Activated T-cell treated with anti-CD3 and anti-CD28 coated beads, Interleukin-2, amount 50 U/mL, for 72 hours (primary cell): ENCODE measurements at regions not wholly inside any gene's neighbourhood (a gene's known extent, or its start where the extent isn't known, plus 50 kb on each side); places are given as distances from the start of the nearest gene placed in this dataset.

Experiments
- ATAC-seq, 2 donors: fragments of 150-1000 bp; cut with Tn5 transposase; replicated peaks in 1 of 2; 2 replicates each; pipeline ENCODE4 v1.10.0; 2021; ENCODE audit warnings: moderate library complexity in 2 of 2, mild to moderate bottlenecking in 1 of 2
- DNase-seq, 2 donors: peaks; one replicate each; pipeline ENCODE4 v3.0.0; 2021 to 2022; ENCODE audit warnings: mixed read lengths in 1 of 2
- H3K27ac Mint-ChIP-seq: one replicate; pipeline ENCODE4 v1.8.0; 2022; ENCODE audit warnings: mild to moderate bottlenecking, moderate library complexity, mixed read lengths
- H3K27me3 Mint-ChIP-seq: one replicate; pipeline ENCODE4 v1.8.0; 2022; ENCODE audit warnings: low read depth, mixed read lengths
- H3K36me3 Mint-ChIP-seq, 2 donors: one replicate each; pipeline ENCODE4 v1.8.0; 2022; ENCODE audit warnings: mixed read lengths in 2 of 2, mild to moderate bottlenecking in 1 of 2; ENCODE audit not compliant: insufficient read depth in 2 of 2
- H3K4me1 Mint-ChIP-seq: one replicate; pipeline ENCODE4 v1.8.0; 2022; ENCODE audit warnings: low read depth, mixed read lengths
- H3K4me3 Mint-ChIP-seq, 2 donors: one replicate each; pipeline ENCODE4 v1.8.0; 2022; ENCODE audit warnings: mild to moderate bottlenecking in 2 of 2, mixed read lengths in 2 of 2, moderate library complexity in 2 of 2
- H3K9me3 Mint-ChIP-seq, 2 donors: one replicate each; pipeline ENCODE4 v1.8.0; 2022; ENCODE audit warnings: mixed read lengths in 2 of 2

- Mint-ChIP-seq H3K9me3 (peaks cover 6 to 16% of the 10 kb centered on the region in 2 donors), H3K4me1 (no peaks in the 10 kb centered on the region), H3K36me3 (peaks cover 0 to 1% of the 10 kb centered on the region in 2 donors), H3K27me3 (no peaks in the 10 kb centered on the region), H3K27ac (peak overlapping the region; percentile 10), H3K4me3 (no peak overlapping the region)
- DNase-seq (no peak), ATAC-seq (no peak)
These were observed 247.5 kb upstream of the NOVA1 start for GRCh38 chr14:26845151-26845818.

GRCh38 chr14:26846388-26846787 is 248.6 kb upstream of the NOVA1 start:
- ATAC-seq (no peak), DNase-seq (no peak)
- H3K27me3 Mint-ChIP-seq, result no peaks in the 10 kb centered on the region
- H3K27ac Mint-ChIP-seq, result no peak overlapping the region
- H3K4me3 Mint-ChIP-seq, result no peak overlapping the region
- H3K36me3 Mint-ChIP-seq, result peaks cover 0 to 1% of the 10 kb centered on the region in 2 donors
- no peaks in the 10 kb centered on the region for H3K4me1 Mint-ChIP-seq
- H3K9me3 Mint-ChIP-seq, result peaks cover 5 to 13% of the 10 kb centered on the region in 2 donors

- H3K36me3 Mint-ChIP-seq, result peaks cover 1% of the 10 kb centered on the region in 2 donors
- no peak for DNase-seq
- no peak overlapping the region for H3K4me3 Mint-ChIP-seq
These were observed 251.7 kb upstream of the NOVA1 start for GRCh38 chr14:26849514-26849913.

GRCh38 chr14:26851793-26852192 is 254.0 kb upstream of the NOVA1 start:
- H3K36me3 Mint-ChIP-seq, result peaks cover 1% of the 10 kb centered on the region in 2 donors
- ATAC-seq (no peak), DNase-seq (no peak)
- no peaks in the 10 kb centered on the region for H3K27me3 Mint-ChIP-seq
- H3K9me3 Mint-ChIP-seq, result peaks cover 5 to 7% of the 10 kb centered on the region in 2 donors
- H3K27ac Mint-ChIP-seq, result no peak overlapping the region
- H3K4me1 Mint-ChIP-seq, result no peaks in the 10 kb centered on the region
- no peak overlapping the region for H3K4me3 Mint-ChIP-seq

More at GRCh38 chr14:26849514-26849913, 251.7 kb upstream of the NOVA1 start:
- no peaks in the 10 kb centered on the region for H3K4me1 Mint-ChIP-seq
- ATAC-seq, result no peak
- no peak overlapping the region for H3K27ac Mint-ChIP-seq
- no peaks in the 10 kb centered on the region for H3K27me3 Mint-ChIP-seq
- peaks cover 3 to 12% of the 10 kb centered on the region in 2 donors for H3K9me3 Mint-ChIP-seq

GRCh38 chr14:26855077-26855753 is 257.4 kb upstream of the NOVA1 start:
- no peak for ATAC-seq
- Mint-ChIP-seq H3K4me1 (no peaks in the 10 kb centered on the region), H3K27ac (no peak overlapping the region), H3K27me3 (no peaks in the 10 kb centered on the region), H3K4me3 (no peak overlapping the region), H3K9me3 (peaks cover 2 to 5% of the 10 kb centered on the region in 2 donors), H3K36me3 (peaks cover 0 to 1% of the 10 kb centered on the region in 2 donors)
- DNase-seq, result no peak

GRCh38 chr14:26856876-26857518 is 259.2 kb upstream of the NOVA1 start:
- no peak overlapping the region for H3K27ac Mint-ChIP-seq
- H3K4me1 Mint-ChIP-seq, result no peaks in the 10 kb centered on the region
- no peak for ATAC-seq
- H3K4me3 Mint-ChIP-seq, result no peak overlapping the region
- H3K9me3 Mint-ChIP-seq, result peaks cover 2 to 3% of the 10 kb centered on the region in 2 donors
- no peaks in the 10 kb centered on the region for H3K36me3 Mint-ChIP-seq
- no peak for DNase-seq
- no peaks in the 10 kb centered on the region for H3K27me3 Mint-ChIP-seq

- Mint-ChIP-seq H3K27me3 (no peaks in the 10 kb centered on the region), H3K9me3 (peaks cover 2 to 3% of the 10 kb centered on the region in 2 donors), H3K27ac (no peak overlapping the region), H3K4me1 (no peaks in the 10 kb centered on the region), H3K4me3 (no peak overlapping the region), H3K36me3 (no peaks in the 10 kb centered on the region)
- ATAC-seq, result no peak
- no peak for DNase-seq
These were observed 261.6 kb upstream of the NOVA1 start for GRCh38 chr14:26859483-26859882.

- H3K27me3 Mint-ChIP-seq, result no peaks in the 10 kb centered on the region
- no peak overlapping the region for H3K4me3 Mint-ChIP-seq
- no peaks in the 10 kb centered on the region for H3K36me3 Mint-ChIP-seq
- no peak for ATAC-seq
- H3K4me1 Mint-ChIP-seq, result no peaks in the 10 kb centered on the region
- H3K9me3 Mint-ChIP-seq, result peaks cover 2 to 3% of the 10 kb centered on the region in 2 donors
- H3K27ac Mint-ChIP-seq, result no peak overlapping the region
- DNase-seq, result no peak
These were observed 262.3 kb upstream of the NOVA1 start for GRCh38 chr14:26860111-26860510.

GRCh38 chr14:26863736-26864135 is 265.9 kb upstream of the NOVA1 start:
- Mint-ChIP-seq H3K4me3 (no peak overlapping the region), H3K36me3 (no peaks in the 10 kb centered on the region), H3K27me3 (no peaks in the 10 kb centered on the region), H3K9me3 (peaks cover 0 to 1% of the 10 kb centered on the region in 2 donors), H3K27ac (no peak overlapping the region), H3K4me1 (no peaks in the 10 kb centered on the region)
- no peak for DNase-seq
- ATAC-seq, result no peak

GRCh38 chr14:26866721-26867120 is 268.9 kb upstream of the NOVA1 start:
- no peaks in the 10 kb centered on the region for H3K27me3 Mint-ChIP-seq
- ATAC-seq (no peak), DNase-seq (no peak)
- H3K9me3 Mint-ChIP-seq, result peaks cover 0 to 7% of the 10 kb centered on the region in 2 donors
- H3K4me1 Mint-ChIP-seq, result no peaks in the 10 kb centered on the region
- no peak overlapping the region for H3K27ac Mint-ChIP-seq
- H3K4me3 Mint-ChIP-seq, result no peak overlapping the region
- H3K36me3 Mint-ChIP-seq, result no peaks in the 10 kb centered on the region

- Mint-ChIP-seq H3K9me3 (peaks cover 0 to 7% of the 10 kb centered on the region in 2 donors), H3K27me3 (no peaks in the 10 kb centered on the region), H3K36me3 (no peaks in the 10 kb centered on the region), H3K4me3 (no peak overlapping the region), H3K27ac (no peak overlapping the region), H3K4me1 (no peaks in the 10 kb centered on the region)
- ATAC-seq (no peak), DNase-seq (no peak)
These were observed 269.4 kb upstream of the NOVA1 start for GRCh38 chr14:26867171-26867757.

- Mint-ChIP-seq H3K4me3 (no peak overlapping the region), H3K9me3 (peaks cover 0 to 8% of the 10 kb centered on the region in 2 donors), H3K36me3 (no peaks in the 10 kb centered on the region), H3K4me1 (no peaks in the 10 kb centered on the region), H3K27ac (no peak overlapping the region), H3K27me3 (no peaks in the 10 kb centered on the region)
- ATAC-seq (no peak), DNase-seq (no peak)
These were observed 272.3 kb upstream of the NOVA1 start for GRCh38 chr14:26870096-26870495.
